ENCODE measurements at regions not wholly inside any gene's neighbourhood (a gene's known extent, or its start where the extent isn't known, plus 50 kb on each side); places are given as distances from the start of the nearest gene placed in this dataset.

DNA sequence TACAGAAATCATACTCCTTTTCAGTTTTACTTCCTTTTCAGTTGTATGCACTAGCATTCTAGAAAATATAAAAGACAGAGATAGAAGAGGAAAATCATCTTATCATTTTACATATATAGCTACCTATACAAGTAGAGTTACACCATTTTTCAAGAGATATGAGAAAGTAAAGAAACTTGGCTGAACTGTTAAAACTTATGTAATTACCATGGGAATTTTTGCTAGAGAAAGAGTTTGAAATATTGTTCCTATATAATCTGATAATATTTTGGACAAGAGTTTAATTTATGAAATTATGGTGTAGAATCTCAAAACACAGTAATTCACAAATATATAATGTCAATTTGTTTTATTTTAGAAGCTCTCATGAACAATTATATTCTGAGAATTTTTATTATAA lies 180.8 kb downstream of the PLPPR4 start:
- TF ChIP-seq, protein P1, sequence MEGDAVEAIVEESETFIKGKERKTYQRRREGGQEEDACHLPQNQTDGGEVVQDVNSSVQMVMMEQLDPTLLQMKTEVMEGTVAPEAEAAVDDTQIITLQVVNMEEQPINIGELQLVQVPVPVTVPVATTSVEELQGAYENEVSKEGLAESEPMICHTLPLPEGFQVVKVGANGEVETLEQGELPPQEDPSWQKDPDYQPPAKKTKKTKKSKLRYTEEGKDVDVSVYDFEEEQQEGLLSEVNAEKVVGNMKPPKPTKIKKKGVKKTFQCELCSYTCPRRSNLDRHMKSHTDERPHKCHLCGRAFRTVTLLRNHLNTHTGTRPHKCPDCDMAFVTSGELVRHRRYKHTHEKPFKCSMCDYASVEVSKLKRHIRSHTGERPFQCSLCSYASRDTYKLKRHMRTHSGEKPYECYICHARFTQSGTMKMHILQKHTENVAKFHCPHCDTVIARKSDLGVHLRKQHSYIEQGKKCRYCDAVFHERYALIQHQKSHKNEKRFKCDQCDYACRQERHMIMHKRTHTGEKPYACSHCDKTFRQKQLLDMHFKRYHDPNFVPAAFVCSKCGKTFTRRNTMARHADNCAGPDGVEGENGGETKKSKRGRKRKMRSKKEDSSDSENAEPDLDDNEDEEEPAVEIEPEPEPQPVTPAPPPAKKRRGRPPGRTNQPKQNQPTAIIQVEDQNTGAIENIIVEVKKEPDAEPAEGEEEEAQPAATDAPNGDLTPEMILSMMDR (IDR thresholded peaks at IDR 0.05; ENCODE audit: extremely low read depth, missing control alignments): no peak
- no peak for DNase-seq (ENCODE audit: low spot score)

DNA sequence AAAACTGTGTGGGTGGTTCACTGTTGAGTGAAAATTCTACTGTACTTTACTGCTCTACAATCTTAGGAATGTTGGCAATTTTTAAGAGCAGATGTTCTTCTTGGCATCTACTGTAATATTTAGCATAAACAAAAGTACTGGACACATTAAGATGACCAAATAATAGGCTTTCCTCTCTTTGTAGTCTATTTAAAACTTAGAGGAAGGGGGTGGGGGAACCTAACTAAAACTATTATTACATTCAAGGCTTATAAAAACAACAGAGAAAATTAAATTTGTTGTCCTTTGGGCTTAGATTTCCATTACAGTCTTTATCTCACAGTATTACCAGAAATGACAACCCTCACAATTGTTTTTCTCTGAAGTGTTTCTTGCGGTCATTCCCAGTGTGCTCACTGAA lies 181.2 kb downstream of the PLPPR4 start:
- TF ChIP-seq, protein P1 (IDR thresholded peaks at IDR 0.05; ENCODE audit: extremely low read depth, missing control alignments): no peak
- DNase-seq (ENCODE audit: low spot score): no peak

DNA sequence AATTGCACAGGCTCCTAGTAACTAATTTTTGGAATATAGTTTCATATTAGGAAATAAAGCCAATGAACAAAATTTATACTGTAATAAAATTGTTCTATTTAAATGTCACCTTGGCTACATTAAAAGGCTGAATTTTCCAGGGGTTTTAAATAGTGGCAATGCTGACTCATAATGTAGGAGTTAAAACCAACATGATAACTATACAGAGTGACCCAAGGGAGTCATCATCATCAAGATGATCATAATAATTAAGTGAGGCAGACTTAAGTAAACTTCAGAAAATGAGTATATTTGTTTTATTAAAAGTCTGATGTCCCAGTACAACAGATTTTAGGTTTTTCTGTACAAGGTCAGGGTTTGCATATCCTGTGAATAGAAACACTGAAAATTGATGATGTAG lies 183.4 kb downstream of the PLPPR4 start:
- TF ChIP-seq, protein P1 (IDR thresholded peaks at IDR 0.05; ENCODE audit: extremely low read depth, missing control alignments): no peak

DNA sequence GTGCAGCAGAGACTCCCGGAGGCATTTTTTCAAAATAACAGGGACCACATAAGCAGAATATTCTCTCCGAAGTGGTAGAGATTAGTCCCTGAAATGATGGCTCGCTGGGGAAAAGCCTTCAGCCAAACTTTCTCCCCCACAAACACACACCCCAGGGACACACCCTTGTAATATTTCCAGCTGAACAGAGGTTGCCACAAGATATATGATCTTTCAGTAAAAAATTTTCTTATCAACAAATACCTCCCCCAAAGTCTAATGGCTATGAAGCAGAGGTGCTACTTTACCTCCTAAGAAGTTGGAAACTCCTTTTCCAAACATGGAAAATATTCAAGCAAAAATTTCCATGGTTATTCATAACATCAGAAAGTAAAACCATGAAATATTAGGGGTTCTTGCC lies 190.2 kb upstream of the PALMD start:
- TF ChIP-seq, protein P1 (IDR thresholded peaks at IDR 0.05; ENCODE audit: extremely low read depth, missing control alignments): no peak
- no peak for DNase-seq (ENCODE audit: low spot score)

More for the DNA sequence above, 183.4 kb downstream of the PLPPR4 start:
- DNase-seq (ENCODE audit: low spot score): no peak

DNA sequence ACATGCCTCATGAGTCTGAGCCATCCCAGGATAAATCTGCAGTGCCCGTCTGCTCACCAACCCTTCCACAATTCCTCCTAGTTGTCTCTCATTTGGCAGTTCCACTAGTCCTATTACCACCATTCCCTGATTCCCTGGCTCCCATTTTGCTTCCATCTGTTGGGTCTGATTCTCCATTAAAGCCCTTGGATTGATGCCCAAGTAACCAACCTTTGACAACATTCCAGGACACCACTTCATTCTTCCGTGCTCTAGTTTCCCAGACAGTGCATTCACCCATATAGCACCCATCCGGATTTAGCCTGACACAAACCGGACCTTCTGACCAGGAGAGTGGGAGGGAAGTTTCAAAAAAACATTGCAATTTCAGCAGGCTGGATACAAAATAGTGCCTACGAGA lies 189.4 kb upstream of the PALMD start:
- TF ChIP-seq, protein P1 (IDR thresholded peaks at IDR 0.05; ENCODE audit: extremely low read depth, missing control alignments): no peak
- DNase-seq (ENCODE audit: low spot score): no peak

DNA sequence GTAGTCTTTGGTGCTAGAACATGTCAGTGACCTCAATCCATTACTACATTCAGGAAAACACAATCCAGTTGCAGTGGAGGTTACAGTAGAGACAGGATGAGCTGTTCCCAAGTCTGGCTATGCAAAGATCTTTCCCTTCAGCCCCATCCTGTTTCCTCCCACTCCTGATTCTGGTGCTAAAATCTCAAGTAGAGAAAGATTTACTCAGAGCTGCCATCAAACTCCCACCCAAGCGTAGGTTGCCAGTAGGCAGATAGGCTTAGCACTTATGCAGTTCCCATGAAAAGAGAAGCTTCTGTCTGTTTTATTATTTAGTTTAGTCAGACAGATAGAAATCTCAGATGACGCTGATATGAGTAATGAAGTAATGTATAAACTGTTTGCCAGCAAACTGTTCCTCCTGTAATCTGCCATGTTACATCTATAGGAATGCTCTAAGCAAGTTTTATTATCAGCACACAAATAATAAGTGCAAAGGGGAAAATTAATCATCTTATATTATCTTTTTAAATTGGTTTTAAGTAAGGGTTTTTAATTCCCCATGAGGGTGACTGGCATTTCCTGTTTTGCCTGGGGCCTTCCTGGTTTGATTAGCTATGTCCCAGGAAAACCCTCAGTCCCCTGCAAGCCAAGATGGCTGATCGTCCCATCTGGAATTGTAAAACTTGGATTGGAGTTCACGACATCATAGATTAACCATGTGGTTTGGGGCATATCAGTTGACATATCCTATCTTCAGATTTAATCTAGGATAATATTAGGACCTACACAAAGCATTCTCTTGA lies 188.3 kb upstream of the PALMD start:
- no peak for DNase-seq (ENCODE audit: low spot score)
- TF ChIP-seq, protein P1 (IDR thresholded peaks at IDR 0.05; ENCODE audit: extremely low read depth, missing control alignments): no peak

DNA sequence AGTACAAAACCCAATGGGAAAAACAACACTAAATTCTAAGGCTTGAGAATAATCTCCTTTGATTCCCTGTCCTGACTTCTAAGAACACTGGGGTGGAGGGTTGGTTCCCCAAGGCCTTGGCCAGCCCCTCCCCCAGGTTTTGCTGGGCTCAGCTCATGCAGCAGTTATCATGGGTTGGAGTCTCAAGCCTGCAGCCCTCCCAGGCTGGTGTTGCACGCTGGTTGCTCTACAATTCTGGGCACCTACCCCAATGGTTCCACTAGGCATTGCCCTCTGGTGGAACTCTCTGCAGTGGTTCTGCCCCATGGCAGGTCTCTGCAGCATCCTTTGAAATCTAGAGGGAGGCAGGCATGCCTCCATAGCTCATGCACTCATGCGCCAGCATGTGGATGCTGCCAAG lies 184.4 kb upstream of the PALMD start:
- DNase-seq (ENCODE audit: low spot score): no peak
- TF ChIP-seq, protein P1 (IDR thresholded peaks at IDR 0.05; ENCODE audit: extremely low read depth, missing control alignments): no peak

Measured in GM20000 (cell line).